Keratinocyte (primary cell): ENCODE measurements at regions not wholly inside any gene's neighbourhood (a gene's known extent, or its start where the extent isn't known, plus 50 kb on each side); places are given as distances from the start of the nearest gene placed in this dataset.
A peak's percentile ranks its signal among the peaks of the same experiment; 100 is the strongest.
"Not testable (repeated sequence)": the region's sequence is repeated elsewhere in the genome, so short reads cannot be mapped to it uniquely, and the experiment has no call there.

Experiments used
- DNase-seq: peaks from one replicate; pipeline ENCODE4 v3.0.0-alpha.2; 2011; ENCODE audit warnings: low read depth, missing footprints, low spot score
- FAIRE-seq: peaks from 2 replicates; lab custom pipeline; 2011; peaks lifted over from hg19 to GRCh38; lab: Jason Lieb, UNC
- H2AFZ ChIP-seq: 2 replicates; pipeline ENCODE4 v1.6.0; 2012; ENCODE audit warnings: low read length, control low read depth, inconsistent platforms; ENCODE audit not compliant: control insufficient read depth
- H3K27ac ChIP-seq: 2 replicates; pipeline ENCODE4 v1.5.1; 2011; ENCODE audit warnings: low read length; ENCODE audit not compliant: control insufficient read depth, insufficient read depth
- H3K27me3 ChIP-seq: 3 replicates; pipeline ENCODE4 v1.6.0; 2011; ENCODE audit warnings: low read length; ENCODE audit not compliant: control insufficient read depth, insufficient read depth; ENCODE audit errors: extremely low read depth
- H3K36me3 ChIP-seq, 2 experiments: 2 replicates in 1 of 2; 3 replicates in 1 of 2; pipeline ENCODE4 v1.5.1; 2011; ENCODE audit warnings: low read length in 2 of 2, mild to moderate bottlenecking in 1 of 2; ENCODE audit not compliant: control insufficient read depth in 2 of 2, insufficient read depth in 2 of 2; ENCODE audit errors: extremely low read depth in 1 of 2
- H3K4me1 ChIP-seq: 3 replicates; pipeline ENCODE4 v1.5.1; 2011; ENCODE audit warnings: low read length; ENCODE audit not compliant: control insufficient read depth, insufficient read depth; ENCODE audit errors: extremely low read depth
- H3K4me2 ChIP-seq: 3 replicates; pipeline ENCODE4 v1.6.0; 2011; ENCODE audit warnings: low read depth, low read length; ENCODE audit not compliant: control insufficient read depth, insufficient read depth; ENCODE audit errors: extremely low read depth
- H3K4me3 ChIP-seq, 3 experiments: fragments of 200-600 bp in 1 of 3; sonication (generic) in 1 of 3; 2 replicates in 2 of 3; 3 replicates in 1 of 3; pipeline ENCODE4 v1.5.1; 2011 to 2016; ENCODE audit warnings: low read length in 3 of 3, mild to moderate bottlenecking in 3 of 3, control low read depth in 2 of 3, inconsistent platforms in 1 of 3, low read depth in 1 of 3, mixed read lengths in 1 of 3, mixed run types in 1 of 3, moderate library complexity in 1 of 3; ENCODE audit not compliant: control insufficient read depth in 2 of 3, insufficient read depth in 2 of 3; ENCODE audit errors: extremely low read depth in 1 of 3
- H3K79me2 ChIP-seq: 2 replicates; pipeline ENCODE4 v1.6.0; 2012; ENCODE audit warnings: low read length; ENCODE audit not compliant: control insufficient read depth, insufficient read depth
- H3K9ac ChIP-seq: 3 replicates; pipeline ENCODE4 v1.6.0; 2011; ENCODE audit warnings: low read length; ENCODE audit not compliant: control insufficient read depth, insufficient read depth; ENCODE audit errors: extremely low read depth
- H3K9me1 ChIP-seq: 3 replicates; pipeline ENCODE4 v1.6.0; 2011; ENCODE audit warnings: low read length; ENCODE audit not compliant: control insufficient read depth, insufficient read depth; ENCODE audit errors: extremely low read depth
- H3K9me3 ChIP-seq: 2 replicates; pipeline ENCODE4 v1.5.1; 2012; ENCODE audit warnings: low read depth, low read length; ENCODE audit not compliant: control insufficient read depth
- H4K20me1 ChIP-seq: 3 replicates; pipeline ENCODE4 v1.6.0; 2011; ENCODE audit warnings: low read length; ENCODE audit not compliant: control insufficient read depth, insufficient read depth; ENCODE audit errors: extremely low read depth
- EZH2 ChIP-seq: IDR thresholded peaks from one replicate; pipeline ENCODE4 v1.6.1; 2012; ENCODE audit warnings: inconsistent platforms, mild to moderate bottlenecking, low read length, moderate library complexity
- dilution Hi-C: fragments of 300-500 bp; cut with MboI; formaldehyde crosslinking; loops from one replicate; pipeline ENCODE4 v1.7.0; 2020; ENCODE audit warnings: low sequenced_read_pairs; ENCODE audit not compliant: extremely low pct_ligation_motif_present
- TF ChIP-seq, protein P1 (sequence below), 3 experiments: IDR thresholded peaks in 1 of 3; conservative IDR thresholded peaks in 1 of 3; optimal IDR thresholded peaks in 1 of 3; 2 replicates in 2 of 3; 3 replicates in 1 of 3; pipeline versions ENCODE3 to v1.5.1; 2011; ENCODE audit warnings: low read length in 3 of 3, mild to moderate bottlenecking in 3 of 3, moderate library complexity in 2 of 3, control low read depth in 1 of 3, inconsistent platforms in 1 of 3; ENCODE audit not compliant: insufficient read depth in 2 of 3; ENCODE audit errors: extremely low read depth in 1 of 3

DNA sequence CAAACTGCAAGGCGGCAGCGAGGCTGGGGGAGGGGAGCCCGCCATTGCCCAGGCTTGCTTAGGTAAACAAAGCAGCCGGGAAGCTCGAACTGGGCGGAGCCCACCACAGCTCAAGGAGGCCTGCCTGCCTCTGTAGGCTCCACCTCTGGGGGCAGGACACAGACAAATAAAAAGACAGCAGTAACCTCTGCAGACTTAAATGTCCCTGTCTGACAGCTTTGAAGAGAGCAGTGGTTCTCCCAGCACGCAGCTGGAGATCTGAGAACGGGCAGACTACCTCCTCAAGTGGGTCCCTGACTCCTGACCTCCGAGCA is 375.1 kb upstream of the NPVF start:
- H3K9me3 ChIP-seq, H3K9ac ChIP-seq, H2AFZ ChIP-seq, H4K20me1 ChIP-seq, H3K36me3 ChIP-seq, dilution Hi-C loops, H3K27ac ChIP-seq, H3K27me3 ChIP-seq, DNase-seq, H3K79me2 ChIP-seq, H3K4me2 ChIP-seq, FAIRE-seq, H3K4me1 ChIP-seq, H3K9me1 ChIP-seq: not testable (repeated sequence)
- H3K4me3 ChIP-seq, result peak overlapping the region in 1 of 3 experiments; percentile 22

DNA sequence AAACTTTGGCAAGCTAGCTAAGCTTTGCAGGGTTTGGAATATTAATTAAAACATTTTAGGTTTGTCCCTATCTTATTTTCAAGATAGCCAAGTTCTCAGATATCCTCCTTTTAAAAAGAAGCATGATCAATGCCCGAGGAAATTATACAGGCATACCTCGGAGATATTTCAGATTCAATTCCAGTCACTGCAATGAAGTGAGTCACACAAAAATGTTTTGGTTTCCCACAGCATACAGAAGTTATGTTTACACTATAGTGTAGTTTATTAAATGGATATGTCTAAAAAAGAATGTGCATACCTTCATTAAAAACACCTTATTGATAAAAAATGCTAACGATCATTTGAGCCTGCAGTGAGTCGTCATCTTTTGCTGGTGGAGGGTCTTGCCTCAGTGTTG is 382.9 kb upstream of the NPVF start:
- no peak for FAIRE-seq
- Histone ChIP-seq H3K9me1 (no peaks in the 10 kb centered on the region), H3K4me2 (no peak overlapping the region), H3K27me3 (no peaks in the 10 kb centered on the region), H3K4me1 (no peaks in the 10 kb centered on the region), H3K79me2 (no peaks in the 10 kb centered on the region), H2AFZ (no peak overlapping the region), H3K36me3 (no peaks in the 10 kb centered on the region), H3K4me3 (no peak overlapping the region), H3K9ac (no peak overlapping the region), H3K27ac (no peak overlapping the region), H3K9me3 (no peaks in the 10 kb centered on the region), H4K20me1 (no peaks in the 10 kb centered on the region)
- dilution Hi-C loops, result no loop called here
- TF ChIP-seq, protein P1, sequence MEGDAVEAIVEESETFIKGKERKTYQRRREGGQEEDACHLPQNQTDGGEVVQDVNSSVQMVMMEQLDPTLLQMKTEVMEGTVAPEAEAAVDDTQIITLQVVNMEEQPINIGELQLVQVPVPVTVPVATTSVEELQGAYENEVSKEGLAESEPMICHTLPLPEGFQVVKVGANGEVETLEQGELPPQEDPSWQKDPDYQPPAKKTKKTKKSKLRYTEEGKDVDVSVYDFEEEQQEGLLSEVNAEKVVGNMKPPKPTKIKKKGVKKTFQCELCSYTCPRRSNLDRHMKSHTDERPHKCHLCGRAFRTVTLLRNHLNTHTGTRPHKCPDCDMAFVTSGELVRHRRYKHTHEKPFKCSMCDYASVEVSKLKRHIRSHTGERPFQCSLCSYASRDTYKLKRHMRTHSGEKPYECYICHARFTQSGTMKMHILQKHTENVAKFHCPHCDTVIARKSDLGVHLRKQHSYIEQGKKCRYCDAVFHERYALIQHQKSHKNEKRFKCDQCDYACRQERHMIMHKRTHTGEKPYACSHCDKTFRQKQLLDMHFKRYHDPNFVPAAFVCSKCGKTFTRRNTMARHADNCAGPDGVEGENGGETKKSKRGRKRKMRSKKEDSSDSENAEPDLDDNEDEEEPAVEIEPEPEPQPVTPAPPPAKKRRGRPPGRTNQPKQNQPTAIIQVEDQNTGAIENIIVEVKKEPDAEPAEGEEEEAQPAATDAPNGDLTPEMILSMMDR (optimal IDR thresholded peaks at IDR 0.05 in 1 of 3, IDR thresholded peaks at IDR 0.05 in 1 of 3, conservative IDR thresholded peaks at IDR 0.05 in 1 of 3; ENCODE audit: extremely low read depth in 1 of 3, insufficient read depth in 2 of 3, low read length in 3 of 3), result no peak
- no peak for TF ChIP-seq EZH2
- DNase-seq, result no peak

DNA sequence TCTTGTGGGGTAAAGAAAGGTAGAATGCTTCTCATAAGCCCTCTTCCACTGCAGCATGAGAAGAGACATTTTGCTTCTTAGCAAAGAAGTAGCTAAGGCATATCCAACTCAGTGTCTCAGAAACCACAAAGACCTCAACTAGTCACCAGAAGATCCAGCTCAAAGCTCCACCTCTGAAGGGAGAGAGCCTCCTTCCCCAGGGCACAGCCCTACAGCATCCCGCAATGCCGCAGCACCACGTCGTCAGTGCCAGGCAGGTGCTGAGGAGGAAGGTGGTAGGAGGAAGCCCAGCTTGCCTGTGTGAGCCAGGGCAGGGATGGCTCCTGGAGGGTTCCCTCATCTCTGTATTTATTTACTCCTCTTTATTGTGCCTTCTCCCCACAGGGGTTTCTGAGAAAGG is 385.6 kb upstream of the NPVF start:
- dilution Hi-C loops, result no loop called here
- Histone ChIP-seq H2AFZ (no peak overlapping the region), H3K4me3 (no peak overlapping the region), H4K20me1 (no peaks in the 10 kb centered on the region), H3K27me3 (no peaks in the 10 kb centered on the region), H3K9me1 (no peaks in the 10 kb centered on the region), H3K4me1 (no peaks in the 10 kb centered on the region), H3K27ac (no peak overlapping the region), H3K9me3 (no peaks in the 10 kb centered on the region), H3K9ac (no peak overlapping the region), H3K79me2 (no peaks in the 10 kb centered on the region), H3K4me2 (no peak overlapping the region), H3K36me3 (no peaks in the 10 kb centered on the region)
- no peak for TF ChIP-seq EZH2
- TF ChIP-seq, protein P1 (optimal IDR thresholded peaks at IDR 0.05 in 1 of 3, IDR thresholded peaks at IDR 0.05 in 1 of 3, conservative IDR thresholded peaks at IDR 0.05 in 1 of 3; ENCODE audit: extremely low read depth in 1 of 3, insufficient read depth in 2 of 3, low read length in 3 of 3), result no peak
- no peak for DNase-seq
- FAIRE-seq, result no peak
